HG03520 (cell line): ENCODE measurements at regions not wholly inside any gene's neighbourhood (a gene's known extent, or its start where the extent isn't known, plus 50 kb on each side); places are given as distances from the start of the nearest gene placed in this dataset.
"Not testable (repeated sequence)": the region's sequence is repeated elsewhere in the genome, so short reads cannot be mapped to it uniquely, and the experiment has no call there.

ENCODE experiments used
- ATAC-seq: cut with Tn5 transposase; IDR thresholded peaks from one replicate; pipeline ENCODE4 v1.9.1; 2021; ENCODE audit warnings: mild to moderate bottlenecking, moderate library complexity; ENCODE audit not compliant: unreplicated experiment

- ATAC-seq = no peak
Measured at GRCh38 chr21:15306271-15306670, 241.5 kb upstream of the NRIP1 start.

- ATAC-seq = no peak
Measured at GRCh38 chr21:15308333-15308732, 243.5 kb upstream of the NRIP1 start.

DNA sequence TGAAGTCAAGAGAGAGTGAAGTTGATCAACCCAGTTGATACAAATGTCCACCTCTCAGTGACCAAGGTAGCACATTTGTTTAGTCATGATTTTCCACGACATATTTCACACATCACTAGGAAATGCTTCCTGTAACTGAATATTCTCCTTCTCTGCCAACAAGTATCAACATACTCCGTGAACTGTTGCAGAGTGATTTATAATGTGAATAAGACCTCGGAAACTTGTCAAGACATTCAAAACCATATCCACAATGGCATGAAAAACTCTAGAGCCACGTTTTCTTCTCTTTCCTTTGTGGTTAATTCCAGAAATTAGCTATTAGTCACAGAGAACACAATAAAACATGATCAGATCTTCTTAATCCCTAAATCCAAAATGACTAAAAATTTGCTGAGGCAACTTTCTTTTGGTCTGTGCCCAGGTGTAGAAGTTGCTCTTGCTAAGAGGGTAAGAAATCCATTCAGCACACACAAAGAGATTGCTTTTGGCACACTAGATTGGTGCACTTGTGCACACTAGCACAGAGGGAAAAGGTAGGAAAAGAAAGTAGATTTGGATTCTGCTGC lies 244.3 kb upstream of the NRIP1 start:
- no peak for ATAC-seq

- ATAC-seq = no peak
Measured at GRCh38 chr21:15309721-15310120, 244.9 kb upstream of the NRIP1 start.

GRCh38 chr21:15311510-15311909 lies 246.7 kb upstream of the NRIP1 start:
- ATAC-seq = no peak

DNA sequence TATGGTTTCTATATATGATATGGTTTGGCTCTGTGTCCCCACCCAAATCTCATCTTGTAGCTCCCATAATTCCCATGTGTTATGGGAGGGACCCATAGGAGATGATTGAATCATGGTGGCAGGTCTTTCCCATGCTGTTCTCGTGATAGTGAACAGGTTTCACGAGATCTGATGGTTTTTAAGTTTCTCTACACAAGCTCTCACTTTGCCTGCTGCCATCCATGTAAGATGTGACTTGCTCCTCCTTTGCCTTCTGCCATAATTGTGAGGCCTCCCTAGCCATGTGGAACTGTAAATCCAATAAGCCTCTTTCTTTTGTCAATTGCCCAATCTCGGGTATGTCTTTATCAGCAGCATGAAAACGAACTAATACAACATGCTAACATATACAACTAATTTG lies 252.2 kb upstream of the NRIP1 start:
- ATAC-seq = not testable (repeated sequence)

DNA sequence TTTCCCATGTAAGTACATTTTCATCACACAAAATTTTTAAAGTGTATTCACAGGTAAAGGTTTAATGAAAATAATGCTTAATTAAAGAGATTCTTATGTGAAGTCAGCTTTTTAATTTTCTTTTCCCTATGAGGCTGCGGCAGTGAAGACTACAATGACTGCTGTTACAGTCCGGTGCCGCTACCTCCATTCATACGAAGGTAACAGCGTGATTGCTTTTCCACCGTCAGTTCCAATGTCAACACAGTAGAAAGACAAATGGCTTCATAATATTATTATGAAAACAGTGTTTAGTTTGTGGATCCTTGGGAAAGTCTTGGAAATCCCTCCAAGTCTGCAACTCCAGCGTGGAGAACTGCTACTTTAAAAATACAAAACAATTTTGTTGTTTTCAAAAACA lies 254.9 kb upstream of the NRIP1 start:
- no peak for ATAC-seq

DNA sequence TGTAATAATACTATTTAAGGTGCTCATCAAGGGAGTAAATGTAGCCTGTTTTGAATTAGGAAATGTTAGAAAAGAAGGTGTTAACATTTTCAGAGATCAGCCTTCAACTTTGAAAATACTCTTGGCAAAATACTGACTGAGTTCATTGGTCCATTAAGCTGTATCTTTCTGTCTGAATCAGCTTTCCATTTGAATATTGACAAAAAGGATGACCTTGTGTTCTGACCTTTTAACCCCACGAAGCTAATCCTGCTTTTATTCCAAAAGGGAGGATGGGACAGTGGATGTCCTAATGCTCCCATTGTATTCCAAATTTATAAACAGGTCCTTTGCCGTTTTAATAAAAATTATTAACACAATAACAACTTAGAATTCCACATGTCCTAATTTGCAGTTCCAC lies 259.7 kb upstream of the NRIP1 start:
- no peak for ATAC-seq

DNA sequence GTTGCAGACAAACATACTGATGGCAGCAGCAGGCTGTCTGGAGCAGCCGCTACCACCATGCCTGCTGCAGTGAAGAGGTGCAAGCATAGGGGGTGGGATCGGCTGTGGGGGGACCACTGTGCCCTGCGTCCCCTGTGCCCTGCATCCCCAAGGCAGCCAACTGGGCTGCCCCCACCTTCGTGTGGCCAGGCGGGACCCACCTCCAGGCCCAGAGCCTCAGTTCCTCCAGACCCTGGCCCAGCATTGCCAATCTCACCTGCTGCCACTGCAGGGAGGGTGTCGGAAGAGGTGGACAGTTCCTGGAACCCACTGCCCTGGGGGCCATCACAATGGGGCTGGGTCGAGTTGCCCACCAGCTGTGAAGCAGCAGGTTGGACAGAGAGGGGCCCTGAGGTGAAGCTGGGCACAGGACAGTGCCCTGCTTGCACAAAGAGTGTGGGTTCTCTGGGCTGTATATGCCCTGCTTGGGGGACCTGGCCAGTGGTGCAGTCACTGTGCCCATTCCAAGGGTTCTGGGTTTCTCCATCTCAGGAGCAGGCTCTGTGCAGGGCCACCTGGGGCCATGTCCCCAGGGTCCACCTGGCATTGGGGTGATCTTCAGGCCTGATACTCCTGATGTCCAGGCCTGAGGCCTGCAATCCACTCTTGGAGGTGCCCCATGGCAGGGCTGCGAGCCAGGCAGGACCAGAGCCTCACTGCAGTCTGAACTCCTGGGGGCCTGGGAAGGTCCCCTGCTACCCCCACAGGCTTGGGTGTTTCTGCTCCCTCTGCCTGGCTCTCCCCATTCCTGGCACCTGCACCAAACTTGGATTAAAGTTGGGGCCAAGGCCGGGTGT lies 261.4 kb upstream of the NRIP1 start:
- no peak for ATAC-seq

DNA sequence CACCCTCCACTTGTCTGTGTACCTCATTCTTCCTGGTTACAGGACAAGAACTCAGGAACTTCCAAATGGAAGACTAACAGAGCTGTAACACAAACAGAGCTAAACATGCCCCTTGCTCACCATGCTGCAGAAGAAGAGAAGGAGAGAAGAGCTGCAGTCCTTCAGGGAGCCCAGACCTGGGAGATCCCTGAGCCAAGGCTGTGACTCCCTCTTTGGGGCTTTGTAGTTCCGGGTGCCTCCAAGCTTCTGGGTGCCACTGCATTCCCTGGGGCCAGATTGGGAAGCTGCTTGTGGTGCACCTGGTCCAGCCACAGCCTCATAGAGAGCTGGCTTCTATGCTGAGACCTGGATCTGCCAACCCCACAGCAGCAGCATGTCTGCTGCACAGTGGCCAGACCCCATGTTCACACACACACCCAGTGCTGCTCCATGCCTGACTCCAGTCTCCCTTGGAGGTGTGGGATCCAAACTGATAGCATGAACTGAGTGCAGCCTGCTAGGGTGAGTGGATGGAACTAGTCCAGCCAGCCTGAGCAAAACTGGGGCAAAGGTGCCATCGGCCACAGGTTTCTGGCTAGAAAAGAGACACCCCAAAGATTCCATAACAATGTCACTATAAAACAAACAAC lies 263.0 kb upstream of the NRIP1 start:
- no peak for ATAC-seq

DNA sequence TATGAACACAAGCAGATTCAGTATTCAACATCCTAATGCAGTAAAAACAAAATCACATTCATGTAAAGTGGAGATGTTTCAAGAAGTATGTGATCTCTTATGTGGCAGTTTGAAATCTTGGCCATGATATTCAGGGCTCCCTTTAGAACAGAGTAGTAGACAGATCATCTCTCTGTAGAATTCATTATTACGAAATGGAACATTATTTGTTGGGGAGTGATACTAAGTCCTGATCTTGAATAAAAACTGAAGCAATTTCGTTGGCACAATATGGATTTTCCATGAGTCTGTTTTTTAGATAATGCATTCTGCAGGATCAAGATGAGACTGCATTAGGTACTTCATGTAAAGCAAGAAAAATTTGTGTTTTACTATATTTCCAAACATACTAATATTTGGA lies 264.4 kb upstream of the NRIP1 start:
- no peak for ATAC-seq

DNA sequence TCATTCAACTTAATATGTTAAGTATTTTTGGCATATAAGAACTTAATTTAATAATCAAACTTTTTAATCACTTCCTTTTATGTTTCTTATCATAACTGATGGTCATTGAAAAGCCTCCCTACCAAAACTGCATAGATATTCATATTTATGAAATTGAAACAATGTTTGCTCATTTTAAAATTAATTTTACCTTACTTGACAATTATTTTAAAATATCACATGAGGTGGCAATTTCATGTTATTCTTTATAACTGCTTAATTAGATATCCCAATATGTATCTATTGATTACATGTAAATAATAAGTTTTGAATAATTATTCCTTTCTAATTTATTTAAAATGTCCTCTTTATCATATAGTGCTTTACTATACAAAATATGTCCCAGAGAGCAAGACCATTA lies 266.1 kb upstream of the NRIP1 start:
- no peak for ATAC-seq

GRCh38 chr21:15332572-15332971 lies 267.8 kb upstream of the NRIP1 start:
- no peak for ATAC-seq

DNA sequence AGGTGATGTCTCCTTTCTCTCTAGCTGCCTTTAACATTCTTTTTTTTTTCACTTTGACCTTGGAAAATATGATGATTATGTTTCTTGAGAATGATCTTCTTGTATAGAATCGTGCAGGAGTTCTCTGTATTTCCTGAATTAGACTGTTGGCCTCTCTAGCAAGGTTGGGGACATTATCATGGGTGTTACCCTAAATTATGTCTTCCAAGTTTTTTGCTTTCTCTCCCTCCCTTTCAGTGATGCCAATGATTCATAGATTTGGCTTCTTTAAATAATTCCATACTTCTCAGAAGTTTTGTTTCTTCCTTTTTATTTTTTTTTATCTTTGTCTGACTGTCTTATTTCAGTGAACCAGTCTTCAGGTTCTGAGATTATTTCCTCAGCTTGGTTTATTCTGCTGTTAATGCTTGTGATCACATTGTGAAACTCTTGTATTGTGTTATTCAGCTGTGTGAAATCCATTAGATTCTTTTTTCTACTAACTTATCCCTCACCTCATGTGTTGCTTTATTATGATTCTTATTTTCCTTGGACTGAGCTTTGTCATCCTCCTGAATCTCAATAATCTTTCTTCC lies 268.4 kb upstream of the NRIP1 start:
- ATAC-seq = no peak

DNA sequence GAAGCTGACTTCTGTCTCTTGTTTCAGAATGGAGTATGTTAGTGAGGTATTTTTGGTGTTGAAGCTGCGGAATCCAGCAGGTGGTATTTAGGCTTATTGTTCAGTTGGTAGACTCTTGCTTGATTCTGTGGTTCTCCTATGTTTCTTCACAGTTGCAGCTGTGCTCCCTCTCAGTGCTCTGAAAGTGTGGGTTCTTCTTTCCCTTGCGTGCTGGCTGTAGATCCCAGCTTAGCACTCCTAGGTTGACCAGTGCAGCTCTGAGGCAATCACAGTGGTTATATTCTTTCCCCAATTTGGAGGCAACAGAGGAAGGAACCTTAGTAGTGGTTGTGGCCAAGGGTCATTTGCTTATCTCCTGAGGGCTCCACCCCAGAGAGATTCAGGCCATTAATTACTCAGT lies 269.2 kb upstream of the NRIP1 start:
- ATAC-seq = no peak

DNA sequence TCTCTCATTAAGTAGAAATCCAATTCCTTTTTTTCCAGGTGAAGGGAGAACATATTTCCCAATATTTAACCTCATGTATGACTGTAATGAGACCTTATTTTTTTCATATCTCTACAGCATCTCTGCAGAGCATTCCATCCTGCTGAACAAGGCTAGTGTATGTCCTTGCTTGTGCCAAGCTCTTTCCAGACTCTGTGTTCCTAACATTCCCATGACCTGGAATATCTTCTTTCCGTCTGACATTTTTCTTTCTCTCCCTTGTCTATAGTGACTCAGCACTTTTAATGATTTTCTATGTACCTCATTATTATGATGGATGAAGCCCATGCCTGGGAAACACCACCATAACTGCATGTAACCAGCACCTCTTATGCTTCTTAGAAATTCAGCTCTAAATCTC lies 278.3 kb upstream of the NRIP1 start:
- ATAC-seq = no peak

- no peak for ATAC-seq
Measured at GRCh38 chr21:15352009-15352408, 287.2 kb upstream of the NRIP1 start.

DNA sequence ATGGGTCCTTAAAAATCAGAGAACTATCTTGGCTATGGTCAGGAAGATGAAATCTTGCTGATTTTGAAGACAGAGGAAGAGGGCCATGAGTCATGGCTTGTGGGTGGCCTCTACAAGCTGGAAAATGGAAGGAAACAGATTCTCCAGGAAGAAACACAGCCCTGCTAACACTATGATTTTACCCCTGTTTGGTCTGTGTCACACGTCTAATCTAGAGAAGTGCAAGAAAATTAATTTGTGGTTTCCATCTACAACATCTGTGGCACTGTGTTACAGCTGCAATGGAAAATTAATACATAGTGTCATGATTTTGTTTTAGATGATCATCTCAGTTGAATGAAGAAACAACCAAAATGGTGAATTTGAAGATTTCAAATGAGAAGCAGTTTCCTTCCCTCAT lies 288.7 kb upstream of the NRIP1 start:
- ATAC-seq = no peak

DNA sequence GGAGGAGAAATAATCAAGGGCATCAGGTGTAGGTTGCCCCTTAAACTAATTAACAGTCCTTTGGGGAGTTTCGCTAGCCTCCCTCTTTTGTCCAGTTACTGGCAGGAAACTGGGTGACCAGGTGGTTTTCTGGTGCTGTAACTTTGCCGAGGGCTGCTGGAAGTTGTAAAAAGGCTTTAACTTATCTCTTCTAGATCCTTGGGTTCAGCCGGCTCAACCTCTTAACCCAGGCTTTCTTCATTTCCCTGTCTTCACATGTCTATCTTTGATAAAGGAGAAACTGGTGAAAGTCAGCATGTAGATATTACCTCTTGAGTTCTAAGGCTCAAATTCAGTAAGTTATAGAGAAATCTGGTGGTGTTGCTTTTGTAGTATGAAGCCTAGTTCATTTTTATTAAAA lies 289.7 kb upstream of the NRIP1 start:
- ATAC-seq = no peak

DNA sequence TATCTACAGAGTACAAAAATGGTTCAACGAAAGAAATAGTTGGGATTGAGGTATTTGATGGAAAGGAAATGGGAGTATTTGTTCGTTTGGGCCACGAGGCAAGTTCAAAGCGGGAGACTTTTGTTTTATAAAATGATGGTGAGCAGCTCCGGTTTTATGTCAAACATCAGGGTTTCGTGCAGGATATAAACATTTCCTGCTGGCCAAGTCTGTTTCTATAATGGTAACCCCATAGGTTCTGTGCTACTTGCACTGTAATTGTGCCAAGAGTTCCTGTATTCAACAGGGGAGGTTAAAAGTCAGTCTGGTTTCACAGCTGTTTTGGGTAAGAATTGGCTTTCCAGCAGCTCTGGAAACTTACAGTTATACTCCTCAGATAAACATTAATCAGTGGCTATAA lies 290.3 kb upstream of the NRIP1 start:
- ATAC-seq = no peak

DNA sequence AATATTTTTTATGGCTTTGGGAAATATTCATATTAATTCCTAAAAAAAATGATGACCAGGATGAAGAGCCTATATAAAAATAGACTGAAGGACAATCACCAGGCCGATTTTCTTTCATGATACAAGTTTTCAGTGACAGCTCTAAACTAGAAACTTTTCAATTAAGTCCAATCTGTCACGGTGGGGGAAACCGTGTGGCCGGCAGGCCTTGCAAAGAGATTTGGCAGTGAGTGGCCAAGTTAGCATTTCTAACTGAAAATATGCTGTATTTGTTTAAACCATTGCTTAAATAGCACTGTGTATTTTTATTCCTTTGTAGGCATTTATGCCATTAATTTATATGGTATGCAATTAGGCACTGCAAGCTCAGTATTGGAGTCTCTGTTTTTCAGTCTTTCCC lies 294.5 kb upstream of the NRIP1 start:
- ATAC-seq = no peak

DNA sequence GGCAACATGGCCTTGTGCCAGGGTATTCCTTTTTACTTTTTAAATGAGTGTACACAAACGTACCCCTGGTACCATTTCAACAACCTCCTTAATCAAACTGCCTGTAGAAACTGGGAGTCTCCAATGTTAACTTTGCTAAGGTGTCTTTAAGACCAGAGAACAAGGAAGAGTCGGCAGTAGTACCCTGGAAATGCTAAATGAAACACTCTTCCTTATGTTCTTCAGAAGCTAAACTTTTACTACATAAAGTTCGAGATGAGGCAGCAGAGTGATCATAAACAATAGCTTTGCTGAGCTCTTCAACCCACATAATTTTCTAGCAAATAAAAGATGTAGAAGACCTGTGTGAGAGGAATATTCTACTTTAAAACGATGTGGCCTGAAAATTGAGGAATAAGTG lies 297.7 kb upstream of the NRIP1 start:
- no peak for ATAC-seq
